DND-41 (cell line): ENCODE measurements at regions not wholly inside any gene's neighbourhood (a gene's known extent, or its start where the extent isn't known, plus 50 kb on each side); places are given as distances from the start of the nearest gene placed in this dataset.

Source experiments
- ATAC-seq: fragments of 200-7000 bp; cut with Tn5 transposase; 3 replicates; pipeline ENCODE4 v1.9.1; 2021; ENCODE audit warnings: low read depth; ENCODE audit not compliant: insufficient read depth
- DNase-seq: peaks from one replicate; pipeline ENCODE4 v3.0.0-alpha.2; 2020
- H2AFZ ChIP-seq: 2 replicates; pipeline ENCODE4 v1.6.0; 2012; ENCODE audit warnings: low read depth, low read length
- H3K27ac ChIP-seq: 2 replicates; pipeline ENCODE4 v1.5.1; 2012; ENCODE audit warnings: low read length, inconsistent platforms
- H3K27me3 ChIP-seq: fragments of 200-600 bp; sonication (generic); 2 replicates; pipeline ENCODE4 v1.6.0; 2012; ENCODE audit warnings: low read length, mild to moderate bottlenecking, inconsistent platforms; ENCODE audit not compliant: insufficient read depth, poor library complexity
- H3K36me3 ChIP-seq: 2 replicates; pipeline ENCODE4 v1.5.1; 2012; ENCODE audit warnings: low read length, inconsistent platforms; ENCODE audit not compliant: insufficient read depth
- H3K4me1 ChIP-seq: 2 replicates; pipeline ENCODE4 v1.5.1; 2012; ENCODE audit warnings: mild to moderate bottlenecking, low read length; ENCODE audit not compliant: insufficient read depth
- H3K4me2 ChIP-seq: 2 replicates; pipeline ENCODE4 v1.6.0; 2012; ENCODE audit warnings: mild to moderate bottlenecking, moderate library complexity, low read length, inconsistent platforms; ENCODE audit not compliant: insufficient read depth
- H3K4me3 ChIP-seq, 2 experiments: fragments of 200-600 bp in 1 of 2; shearing (Covaris generic) in 1 of 2; 2 replicates each; pipeline ENCODE4 v1.5.1; 2012 to 2016; ENCODE audit warnings: inconsistent platforms in 2 of 2, low read length in 2 of 2, mild to moderate bottlenecking in 2 of 2, low read depth in 1 of 2, moderate library complexity in 1 of 2
- H3K79me2 ChIP-seq: 2 replicates; pipeline ENCODE4 v1.6.0; 2012; ENCODE audit warnings: low read length, inconsistent platforms; ENCODE audit not compliant: insufficient read depth
- H3K9ac ChIP-seq: 2 replicates; pipeline ENCODE4 v1.6.0; 2012; ENCODE audit warnings: low read depth, mild to moderate bottlenecking, inconsistent platforms, low read length, moderate library complexity
- H3K9me3 ChIP-seq: 2 replicates; pipeline ENCODE4 v1.5.1; 2012; ENCODE audit warnings: low read length, moderate library complexity, mild to moderate bottlenecking, inconsistent platforms; ENCODE audit not compliant: insufficient read depth, severe bottlenecking
- H4K20me1 ChIP-seq: 2 replicates; pipeline ENCODE4 v1.6.0; 2012; ENCODE audit warnings: low read length; ENCODE audit not compliant: insufficient read depth
- CTCF ChIP-seq: IDR thresholded peaks from 2 replicates; pipeline ENCODE4 v1.5.1; 2012; ENCODE audit warnings: borderline replicate concordance, low read length, moderate library complexity, mild to moderate bottlenecking; ENCODE audit not compliant: poor library complexity, severe bottlenecking; ENCODE audit errors: extremely low read depth
- EZH2 ChIP-seq: IDR thresholded peaks from 3 replicates; pipeline ENCODE4 v1.6.1; 2012; ENCODE audit warnings: borderline replicate concordance, low read depth, mild to moderate bottlenecking, moderate library complexity, low read length, inconsistent platforms; ENCODE audit not compliant: severe bottlenecking

- Histone ChIP-seq H3K9ac (no peak overlapping the region), H3K27me3 (no peaks in the 10 kb centered on the region), H3K4me1 (no peaks in the 10 kb centered on the region), H3K79me2 (no peaks in the 10 kb centered on the region), H3K4me3 (no peak overlapping the region), H3K4me2 (no peak overlapping the region), H3K9me3 (peaks cover 3% of the 10 kb centered on the region), H4K20me1 (no peaks in the 10 kb centered on the region), H3K36me3 (no peaks in the 10 kb centered on the region), H2AFZ (no peak overlapping the region), H3K27ac (no peak overlapping the region)
- TF ChIP-seq CTCF (no peak), EZH2 (no peak)
- ATAC-seq (no peak), DNase-seq (no peak)
Measured at GRCh38 chr11:39288011-39288410, 2171.4 kb downstream of the LRRC4C start.

GRCh38 chr11:39268176-39268690 is 2191.2 kb downstream of the LRRC4C start:
- H3K4me3 ChIP-seq, result no peak overlapping the region
- H3K79me2 ChIP-seq, result no peaks in the 10 kb centered on the region
- no peaks in the 10 kb centered on the region for H3K4me1 ChIP-seq
- H3K27me3 ChIP-seq, result no peaks in the 10 kb centered on the region
- H4K20me1 ChIP-seq, result no peaks in the 10 kb centered on the region
- H3K9me3 ChIP-seq, result no peaks in the 10 kb centered on the region
- no peak overlapping the region for H3K4me2 ChIP-seq
- H3K36me3 ChIP-seq, result no peaks in the 10 kb centered on the region
- ATAC-seq (no peak), DNase-seq (no peak)
- no peak overlapping the region for H3K9ac ChIP-seq
- no peak overlapping the region for H3K27ac ChIP-seq
- no peak overlapping the region for H2AFZ ChIP-seq
- TF ChIP-seq EZH2 (no peak), CTCF (no peak)

GRCh38 chr11:39255648-39256047 is 2203.8 kb downstream of the LRRC4C start:
- H3K36me3 ChIP-seq, result no peaks in the 10 kb centered on the region
- no peaks in the 10 kb centered on the region for H3K27me3 ChIP-seq
- ATAC-seq (no peak), DNase-seq (no peak)
- H2AFZ ChIP-seq, result no peak overlapping the region
- no peaks in the 10 kb centered on the region for H3K79me2 ChIP-seq
- H3K9me3 ChIP-seq, result no peaks in the 10 kb centered on the region
- H3K4me3 ChIP-seq, result no peak overlapping the region
- TF ChIP-seq EZH2, result no peak
- no peak for TF ChIP-seq CTCF
- H3K9ac ChIP-seq, result no peak overlapping the region
- no peaks in the 10 kb centered on the region for H3K4me1 ChIP-seq
- H4K20me1 ChIP-seq, result no peaks in the 10 kb centered on the region
- no peak overlapping the region for H3K27ac ChIP-seq
- no peak overlapping the region for H3K4me2 ChIP-seq
